ENCODE measurements at regions not wholly inside any gene's neighbourhood (a gene's known extent, or its start where the extent isn't known, plus 50 kb on each side); places are given as distances from the start of the nearest gene placed in this dataset.
A peak's percentile ranks its signal among the peaks of the same experiment; 100 is the strongest.

DNA sequence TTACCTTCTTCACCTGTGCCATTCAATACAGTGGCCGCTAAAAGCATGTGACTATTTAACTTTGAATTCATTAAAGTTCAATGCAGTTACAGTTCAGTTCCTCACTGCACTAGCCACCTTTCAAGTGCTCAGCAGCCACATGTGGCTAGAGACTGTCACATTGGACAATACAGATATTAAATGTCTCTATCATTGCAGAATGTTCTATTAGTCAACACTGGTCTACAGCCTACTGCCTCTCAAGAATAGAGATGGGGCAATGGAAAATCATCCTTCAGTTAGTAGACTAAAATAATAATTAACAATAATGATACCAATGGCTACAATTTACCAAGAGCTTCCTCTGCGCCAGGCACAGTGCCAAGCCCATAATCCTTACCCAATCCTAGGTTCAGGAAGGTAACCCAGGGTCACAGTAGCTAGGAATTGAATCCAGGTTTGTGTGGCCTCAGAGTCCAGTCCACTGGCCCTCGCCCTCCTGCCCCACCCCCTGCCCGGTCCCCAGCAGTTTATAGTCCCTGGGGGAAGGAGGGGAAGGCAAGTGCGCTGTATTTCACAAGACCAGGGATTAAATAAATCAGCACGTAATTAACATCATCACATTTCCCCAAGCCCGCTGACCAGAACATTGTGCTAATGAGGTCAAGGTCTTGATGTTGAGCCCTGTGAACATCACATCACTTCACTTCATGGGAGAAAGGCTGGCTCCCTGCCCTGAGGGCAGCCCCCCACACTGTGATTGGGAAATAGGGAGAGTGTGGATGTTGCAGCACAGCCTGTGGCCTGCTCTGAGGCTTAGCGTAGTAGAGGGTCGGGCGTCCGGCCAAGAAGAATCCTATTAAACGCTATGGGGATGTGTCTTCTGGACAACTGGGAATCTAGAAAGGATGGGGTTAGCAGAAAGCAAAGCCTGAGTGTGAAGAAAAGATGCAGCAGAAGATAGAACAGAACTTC, 147.2 kb downstream of the VEGFA start (continued):
- TF ChIP-seq HNRNPK (IDR thresholded peaks at IDR 0.05; ENCODE audit: low read depth, low read length, poor library complexity, severe bottlenecking) (no peak), HDAC2 (CRISPR knock-in tag; IDR thresholded peaks at IDR 0.05) (peak; percentile 93), ZNF720 (CRISPR knock-in tag; IDR thresholded peaks at IDR 0.05) (no peak), MZF1 (CRISPR knock-in tag; IDR thresholded peaks at IDR 0.05; ENCODE audit: borderline replicate concordance) (0 out of 2 replicates have a peak, but pooled peaks have one; percentile 76), RFX1 (IDR thresholded peaks at IDR 0.05) (peak; percentile 29; the same call in 1 of the 2 replicates)
- TF ChIP-seq, protein P1, sequence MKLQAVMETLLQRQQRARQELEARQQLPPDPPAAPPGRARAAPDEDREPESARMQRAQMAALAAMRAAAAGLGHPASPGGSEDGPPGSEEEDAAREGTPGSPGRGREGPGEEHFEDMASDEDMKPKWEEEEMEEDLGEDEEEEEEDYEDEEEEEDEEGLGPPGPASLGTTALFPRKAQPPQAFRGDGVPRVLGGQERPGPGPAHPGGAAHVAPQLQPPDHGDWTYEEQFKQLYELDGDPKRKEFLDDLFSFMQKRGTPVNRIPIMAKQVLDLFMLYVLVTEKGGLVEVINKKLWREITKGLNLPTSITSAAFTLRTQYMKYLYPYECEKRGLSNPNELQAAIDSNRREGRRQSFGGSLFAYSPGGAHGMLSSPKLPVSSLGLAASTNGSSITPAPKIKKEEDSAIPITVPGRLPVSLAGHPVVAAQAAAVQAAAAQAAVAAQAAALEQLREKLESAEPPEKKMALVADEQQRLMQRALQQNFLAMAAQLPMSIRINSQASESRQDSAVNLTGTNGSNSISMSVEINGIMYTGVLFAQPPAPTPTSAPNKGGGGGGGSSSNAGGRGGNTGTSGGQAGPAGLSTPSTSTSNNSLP (IDR thresholded peaks at IDR 0.05; ENCODE audit: low read depth, low read length): peak; percentile 84; the same call in 1 of the 2 replicates
- TF ChIP-seq, protein P2, sequence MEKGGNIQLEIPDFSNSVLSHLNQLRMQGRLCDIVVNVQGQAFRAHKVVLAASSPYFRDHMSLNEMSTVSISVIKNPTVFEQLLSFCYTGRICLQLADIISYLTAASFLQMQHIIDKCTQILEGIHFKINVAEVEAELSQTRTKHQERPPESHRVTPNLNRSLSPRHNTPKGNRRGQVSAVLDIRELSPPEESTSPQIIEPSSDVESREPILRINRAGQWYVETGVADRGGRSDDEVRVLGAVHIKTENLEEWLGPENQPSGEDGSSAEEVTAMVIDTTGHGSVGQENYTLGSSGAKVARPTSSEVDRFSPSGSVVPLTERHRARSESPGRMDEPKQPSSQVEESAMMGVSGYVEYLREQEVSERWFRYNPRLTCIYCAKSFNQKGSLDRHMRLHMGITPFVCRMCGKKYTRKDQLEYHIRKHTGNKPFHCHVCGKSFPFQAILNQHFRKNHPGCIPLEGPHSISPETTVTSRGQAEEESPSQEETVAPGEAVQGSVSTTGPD (CRISPR knock-in tag; IDR thresholded peaks at IDR 0.05): peak; percentile 78; the same call in 1 of the 2 replicates
- TF ChIP-seq, protein P3, sequence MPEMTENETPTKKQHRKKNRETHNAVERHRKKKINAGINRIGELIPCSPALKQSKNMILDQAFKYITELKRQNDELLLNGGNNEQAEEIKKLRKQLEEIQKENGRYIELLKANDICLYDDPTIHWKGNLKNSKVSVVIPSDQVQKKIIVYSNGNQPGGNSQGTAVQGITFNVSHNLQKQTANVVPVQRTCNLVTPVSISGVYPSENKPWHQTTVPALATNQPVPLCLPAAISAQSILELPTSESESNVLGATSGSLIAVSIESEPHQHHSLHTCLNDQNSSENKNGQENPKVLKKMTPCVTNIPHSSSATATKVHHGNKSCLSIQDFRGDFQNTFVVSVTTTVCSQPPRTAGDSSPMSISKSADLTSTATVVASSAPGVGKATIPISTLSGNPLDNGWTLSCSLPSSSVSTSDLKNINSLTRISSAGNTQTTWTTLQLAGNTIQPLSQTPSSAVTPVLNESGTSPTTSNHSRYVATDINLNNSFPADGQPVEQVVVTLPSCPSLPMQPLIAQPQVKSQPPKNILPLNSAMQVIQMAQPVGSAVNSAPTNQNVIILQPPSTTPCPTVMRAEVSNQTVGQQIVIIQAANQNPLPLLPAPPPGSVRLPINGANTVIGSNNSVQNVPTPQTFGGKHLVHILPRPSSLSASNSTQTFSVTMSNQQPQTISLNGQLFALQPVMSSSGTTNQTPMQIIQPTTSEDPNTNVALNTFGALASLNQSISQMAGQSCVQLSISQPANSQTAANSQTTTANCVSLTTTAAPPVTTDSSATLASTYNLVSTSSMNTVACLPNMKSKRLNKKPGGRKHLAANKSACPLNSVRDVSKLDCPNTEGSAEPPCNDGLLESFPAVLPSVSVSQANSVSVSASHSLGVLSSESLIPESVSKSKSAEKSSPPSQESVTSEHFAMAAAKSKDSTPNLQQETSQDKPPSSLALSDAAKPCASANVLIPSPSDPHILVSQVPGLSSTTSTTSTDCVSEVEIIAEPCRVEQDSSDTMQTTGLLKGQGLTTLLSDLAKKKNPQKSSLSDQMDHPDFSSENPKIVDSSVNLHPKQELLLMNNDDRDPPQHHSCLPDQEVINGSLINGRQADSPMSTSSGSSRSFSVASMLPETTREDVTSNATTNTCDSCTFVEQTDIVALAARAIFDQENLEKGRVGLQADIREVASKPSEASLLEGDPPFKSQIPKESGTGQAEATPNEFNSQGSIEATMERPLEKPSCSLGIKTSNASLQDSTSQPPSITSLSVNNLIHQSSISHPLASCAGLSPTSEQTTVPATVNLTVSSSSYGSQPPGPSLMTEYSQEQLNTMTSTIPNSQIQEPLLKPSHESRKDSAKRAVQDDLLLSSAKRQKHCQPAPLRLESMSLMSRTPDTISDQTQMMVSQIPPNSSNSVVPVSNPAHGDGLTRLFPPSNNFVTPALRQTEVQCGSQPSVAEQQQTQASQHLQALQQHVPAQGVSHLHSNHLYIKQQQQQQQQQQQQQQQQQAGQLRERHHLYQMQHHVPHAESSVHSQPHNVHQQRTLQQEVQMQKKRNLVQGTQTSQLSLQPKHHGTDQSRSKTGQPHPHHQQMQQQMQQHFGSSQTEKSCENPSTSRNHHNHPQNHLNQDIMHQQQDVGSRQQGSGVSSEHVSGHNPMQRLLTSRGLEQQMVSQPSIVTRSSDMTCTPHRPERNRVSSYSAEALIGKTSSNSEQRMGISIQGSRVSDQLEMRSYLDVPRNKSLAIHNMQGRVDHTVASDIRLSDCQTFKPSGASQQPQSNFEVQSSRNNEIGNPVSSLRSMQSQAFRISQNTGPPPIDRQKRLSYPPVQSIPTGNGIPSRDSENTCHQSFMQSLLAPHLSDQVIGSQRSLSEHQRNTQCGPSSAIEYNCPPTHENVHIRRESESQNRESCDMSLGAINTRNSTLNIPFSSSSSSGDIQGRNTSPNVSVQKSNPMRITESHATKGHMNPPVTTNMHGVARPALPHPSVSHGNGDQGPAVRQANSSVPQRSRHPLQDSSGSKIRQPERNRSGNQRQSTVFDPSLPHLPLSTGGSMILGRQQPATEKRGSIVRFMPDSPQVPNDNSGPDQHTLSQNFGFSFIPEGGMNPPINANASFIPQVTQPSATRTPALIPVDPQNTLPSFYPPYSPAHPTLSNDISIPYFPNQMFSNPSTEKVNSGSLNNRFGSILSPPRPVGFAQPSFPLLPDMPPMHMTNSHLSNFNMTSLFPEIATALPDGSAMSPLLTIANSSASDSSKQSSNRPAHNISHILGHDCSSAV (CRISPR knock-in tag; IDR thresholded peaks at IDR 0.05; ENCODE audit: borderline replicate concordance): peak; percentile 73; the same call in 1 of the 2 replicates
- TF ChIP-seq, protein P4, sequence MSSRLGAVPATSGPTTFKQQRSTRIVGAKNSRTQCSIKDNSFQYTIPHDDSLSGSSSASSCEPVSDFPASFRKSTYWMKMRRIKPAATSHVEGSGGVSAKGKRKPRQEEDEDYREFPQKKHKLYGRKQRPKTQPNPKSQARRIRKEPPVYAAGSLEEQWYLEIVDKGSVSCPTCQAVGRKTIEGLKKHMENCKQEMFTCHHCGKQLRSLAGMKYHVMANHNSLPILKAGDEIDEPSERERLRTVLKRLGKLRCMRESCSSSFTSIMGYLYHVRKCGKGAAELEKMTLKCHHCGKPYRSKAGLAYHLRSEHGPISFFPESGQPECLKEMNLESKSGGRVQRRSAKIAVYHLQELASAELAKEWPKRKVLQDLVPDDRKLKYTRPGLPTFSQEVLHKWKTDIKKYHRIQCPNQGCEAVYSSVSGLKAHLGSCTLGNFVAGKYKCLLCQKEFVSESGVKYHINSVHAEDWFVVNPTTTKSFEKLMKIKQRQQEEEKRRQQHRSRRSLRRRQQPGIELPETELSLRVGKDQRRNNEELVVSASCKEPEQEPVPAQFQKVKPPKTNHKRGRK (CRISPR knock-in tag; IDR thresholded peaks at IDR 0.05): 0 out of 2 replicates have a peak, but pooled peaks have one; percentile 49
- TF ChIP-seq, protein P5, sequence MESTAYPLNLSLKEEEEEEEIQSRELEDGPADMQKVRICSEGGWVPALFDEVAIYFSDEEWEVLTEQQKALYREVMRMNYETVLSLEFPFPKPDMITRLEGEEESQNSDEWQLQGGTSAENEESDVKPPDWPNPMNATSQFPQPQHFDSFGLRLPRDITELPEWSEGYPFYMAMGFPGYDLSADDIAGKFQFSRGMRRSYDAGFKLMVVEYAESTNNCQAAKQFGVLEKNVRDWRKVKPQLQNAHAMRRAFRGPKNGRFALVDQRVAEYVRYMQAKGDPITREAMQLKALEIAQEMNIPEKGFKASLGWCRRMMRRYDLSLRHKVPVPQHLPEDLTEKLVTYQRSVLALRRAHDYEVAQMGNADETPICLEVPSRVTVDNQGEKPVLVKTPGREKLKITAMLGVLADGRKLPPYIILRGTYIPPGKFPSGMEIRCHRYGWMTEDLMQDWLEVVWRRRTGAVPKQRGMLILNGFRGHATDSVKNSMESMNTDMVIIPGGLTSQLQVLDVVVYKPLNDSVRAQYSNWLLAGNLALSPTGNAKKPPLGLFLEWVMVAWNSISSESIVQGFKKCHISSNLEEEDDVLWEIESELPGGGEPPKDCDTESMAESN (CRISPR knock-in tag; conservative IDR thresholded peaks at IDR 0.05): peak; percentile 93
